Hepatocyte (in vitro differentiated cells): ENCODE measurements at regions not wholly inside any gene's neighbourhood (a gene's known extent, or its start where the extent isn't known, plus 50 kb on each side); places are given as distances from the start of the nearest gene placed in this dataset.

Experiments used
- DNase-seq: peaks from one replicate; pipeline ENCODE4 v3.0.0-alpha.2; 2016; ENCODE audit warnings: low spot score
- H2AFZ ChIP-seq: fragments of 200-600 bp; sonication (generic); 2 replicates; pipeline ENCODE4 v1.6.0; 2016; ENCODE audit warnings: antibody characterized with exemption, mild to moderate bottlenecking
- H3K27ac ChIP-seq: fragments of 200-600 bp; sonication (generic); 2 replicates; pipeline ENCODE4 v1.5.1; 2016; ENCODE audit warnings: mild to moderate bottlenecking
- H3K27me3 ChIP-seq: fragments of 200-600 bp; sonication (generic); 2 replicates; pipeline ENCODE4 v1.6.1; 2016
- H3K36me3 ChIP-seq: fragments of 200-600 bp; sonication (generic); replicated peaks from 2 replicates; pipeline ENCODE4 v1.5.1; 2016; ENCODE audit warnings: low read depth; ENCODE audit not compliant: insufficient read depth
- H3K4me1 ChIP-seq: fragments of 200-600 bp; sonication (generic); 2 replicates; pipeline ENCODE4 v1.5.1; 2016; ENCODE audit warnings: mild to moderate bottlenecking, moderate library complexity; ENCODE audit not compliant: insufficient read depth
- H3K4me2 ChIP-seq: fragments of 200-600 bp; sonication (generic); 2 replicates; pipeline ENCODE4 v1.6.0; 2016
- H3K4me3 ChIP-seq: fragments of 200-600 bp; sonication (generic); 2 replicates; pipeline ENCODE4 v1.5.1; 2016; ENCODE audit warnings: mild to moderate bottlenecking
- H3K79me2 ChIP-seq: fragments of 200-600 bp; sonication (generic); 2 replicates; pipeline ENCODE4 v1.6.0; 2017; ENCODE audit warnings: mild to moderate bottlenecking
- H3K9me2 ChIP-seq: fragments of 200-600 bp; sonication (generic); replicated peaks from 2 replicates; pipeline ENCODE4 v1.6.0; 2017; ENCODE audit warnings: mild to moderate bottlenecking; ENCODE audit not compliant: insufficient read depth
- H3K9me3 ChIP-seq: fragments of 200-600 bp; sonication (generic); 2 replicates; pipeline ENCODE4 v1.5.1; 2016; ENCODE audit warnings: low read depth, mild to moderate bottlenecking
- H4K20me1 ChIP-seq: fragments of 200-600 bp; sonication (generic); 2 replicates; pipeline ENCODE4 v1.6.0; 2016; ENCODE audit warnings: mild to moderate bottlenecking; ENCODE audit not compliant: insufficient read depth, poor library complexity, severe bottlenecking
- EZH2 ChIP-seq: fragments of 200-600 bp; sonication (generic); IDR thresholded peaks from 2 replicates; pipeline ENCODE4 v1.6.1; 2016; ENCODE audit warnings: antibody characterized with exemption, mild to moderate bottlenecking, borderline replicate concordance
- EZH2phosphoT487 ChIP-seq: fragments of 200-600 bp; sonication (generic); IDR thresholded peaks from one replicate; pipeline ENCODE4 v1.6.1; 2018; ENCODE audit warnings: antibody characterized with exemption, mild to moderate bottlenecking, low read depth, moderate library complexity; ENCODE audit not compliant: unreplicated experiment, severe bottlenecking
- WGBS: methylation state at CpG from one replicate; pipeline ENCODE4 v1.1.6; 2016; ENCODE audit warnings: low lambda C conversion rate; ENCODE audit errors: missing lambda C conversion rate; 5-methylcytosine and 5-hydroxymethylcytosine counted together
- TF ChIP-seq, protein P1 (sequence below): fragments of 200-600 bp; sonication (generic); IDR thresholded peaks from 2 replicates; pipeline ENCODE4 v1.5.1; 2016; ENCODE audit warnings: antibody characterized with exemption, mild to moderate bottlenecking; ENCODE audit not compliant: poor library complexity

DNA sequence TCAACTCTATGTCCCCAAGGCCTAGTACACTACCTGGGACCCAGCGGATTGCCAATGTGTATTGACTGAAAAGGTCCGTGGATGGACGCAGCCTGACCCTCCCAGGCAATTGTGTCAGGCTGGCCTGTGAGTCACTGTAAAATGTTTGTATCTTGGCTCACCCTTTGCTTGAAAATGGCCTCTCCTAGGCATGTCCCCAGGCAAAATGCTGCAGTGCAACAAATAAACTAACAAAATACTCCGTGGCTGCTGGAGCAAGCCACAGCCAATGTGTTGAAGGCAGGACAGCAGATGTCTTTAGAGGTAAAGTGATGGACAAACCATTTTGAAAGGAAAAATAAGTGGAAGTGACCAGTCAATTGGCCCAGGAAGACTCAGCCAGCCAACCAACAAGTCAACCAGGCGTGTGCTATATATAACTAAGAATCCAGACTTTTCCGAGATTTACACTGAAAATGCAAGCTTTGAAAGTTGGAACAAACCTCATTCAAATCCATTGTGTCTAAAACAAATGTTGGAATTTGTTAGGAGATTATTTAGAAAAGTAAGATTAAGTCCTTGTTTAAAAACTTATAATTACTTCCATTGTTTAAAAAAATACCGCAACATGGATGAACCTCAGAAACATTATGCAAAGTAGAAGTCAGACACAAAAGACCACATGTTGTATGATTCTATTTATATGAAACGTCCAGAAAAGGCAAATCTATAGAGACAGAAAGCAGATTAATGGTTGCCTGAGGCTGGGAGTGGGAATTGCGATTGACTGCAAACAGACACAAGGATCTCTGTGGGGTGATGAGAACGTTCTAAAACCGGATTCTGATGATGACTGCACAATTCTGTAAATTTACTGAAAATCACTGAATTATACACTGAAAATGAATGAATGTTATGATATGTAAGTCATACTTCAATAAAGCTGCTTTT is 191.2 kb downstream of the TLE3 start:
- TF ChIP-seq EZH2phosphoT487 (no peak), EZH2 (no peak)
- TF ChIP-seq, protein P1, sequence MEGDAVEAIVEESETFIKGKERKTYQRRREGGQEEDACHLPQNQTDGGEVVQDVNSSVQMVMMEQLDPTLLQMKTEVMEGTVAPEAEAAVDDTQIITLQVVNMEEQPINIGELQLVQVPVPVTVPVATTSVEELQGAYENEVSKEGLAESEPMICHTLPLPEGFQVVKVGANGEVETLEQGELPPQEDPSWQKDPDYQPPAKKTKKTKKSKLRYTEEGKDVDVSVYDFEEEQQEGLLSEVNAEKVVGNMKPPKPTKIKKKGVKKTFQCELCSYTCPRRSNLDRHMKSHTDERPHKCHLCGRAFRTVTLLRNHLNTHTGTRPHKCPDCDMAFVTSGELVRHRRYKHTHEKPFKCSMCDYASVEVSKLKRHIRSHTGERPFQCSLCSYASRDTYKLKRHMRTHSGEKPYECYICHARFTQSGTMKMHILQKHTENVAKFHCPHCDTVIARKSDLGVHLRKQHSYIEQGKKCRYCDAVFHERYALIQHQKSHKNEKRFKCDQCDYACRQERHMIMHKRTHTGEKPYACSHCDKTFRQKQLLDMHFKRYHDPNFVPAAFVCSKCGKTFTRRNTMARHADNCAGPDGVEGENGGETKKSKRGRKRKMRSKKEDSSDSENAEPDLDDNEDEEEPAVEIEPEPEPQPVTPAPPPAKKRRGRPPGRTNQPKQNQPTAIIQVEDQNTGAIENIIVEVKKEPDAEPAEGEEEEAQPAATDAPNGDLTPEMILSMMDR = no peak
- H3K9me3 ChIP-seq = no peaks in the 10 kb centered on the region
- WGBS = 62% methylated on average over 11 of the region's 11 CpGs

DNA sequence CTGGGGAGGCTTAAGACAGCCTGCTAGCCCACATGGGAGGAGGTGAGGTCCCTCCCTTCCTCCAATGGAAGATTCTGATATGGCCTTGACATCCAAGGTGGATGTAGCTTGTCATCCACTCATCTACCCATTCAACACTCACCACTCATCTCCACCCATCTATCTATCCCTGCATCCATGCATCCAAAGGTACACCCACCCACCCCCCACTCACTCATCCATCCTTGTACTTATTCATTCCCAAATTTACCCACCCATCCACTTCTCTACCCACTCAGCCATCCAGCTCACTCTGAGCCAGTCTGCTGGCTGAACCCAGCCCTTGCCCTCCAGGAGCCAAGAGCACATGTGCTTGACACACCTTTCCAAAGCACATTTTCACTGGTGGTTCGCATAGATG is 189.7 kb downstream of the TLE3 start:
- Histone ChIP-seq H3K4me2 (no peak overlapping the region), H3K27ac (no peak overlapping the region), H3K36me3 (no peaks in the 10 kb centered on the region), H3K79me2 (no peaks in the 10 kb centered on the region), H3K9me3 (no peaks in the 10 kb centered on the region), H3K27me3 (peaks cover 17% of the 10 kb centered on the region), H4K20me1 (no peaks in the 10 kb centered on the region), H3K9me2 (no peaks in the 10 kb centered on the region), H2AFZ (no peak overlapping the region), H3K4me3 (no peak overlapping the region), H3K4me1 (no peaks in the 10 kb centered on the region)
- no peak for TF ChIP-seq EZH2phosphoT487
- TF ChIP-seq, protein P1 = no peak
- DNase-seq = no peak
- WGBS = 95% methylated on average over 1 of the region's 1 CpG

More for the DNA sequence above, 191.2 kb downstream of the TLE3 start:
- Histone ChIP-seq H3K4me3 (no peak overlapping the region), H3K9me2 (no peaks in the 10 kb centered on the region), H3K4me2 (no peak overlapping the region), H2AFZ (no peak overlapping the region), H3K36me3 (no peaks in the 10 kb centered on the region), H4K20me1 (no peaks in the 10 kb centered on the region), H3K27me3 (peaks cover 13% of the 10 kb centered on the region), H3K27ac (no peak overlapping the region), H3K79me2 (no peaks in the 10 kb centered on the region), H3K4me1 (no peaks in the 10 kb centered on the region)
- no peak for DNase-seq

DNA sequence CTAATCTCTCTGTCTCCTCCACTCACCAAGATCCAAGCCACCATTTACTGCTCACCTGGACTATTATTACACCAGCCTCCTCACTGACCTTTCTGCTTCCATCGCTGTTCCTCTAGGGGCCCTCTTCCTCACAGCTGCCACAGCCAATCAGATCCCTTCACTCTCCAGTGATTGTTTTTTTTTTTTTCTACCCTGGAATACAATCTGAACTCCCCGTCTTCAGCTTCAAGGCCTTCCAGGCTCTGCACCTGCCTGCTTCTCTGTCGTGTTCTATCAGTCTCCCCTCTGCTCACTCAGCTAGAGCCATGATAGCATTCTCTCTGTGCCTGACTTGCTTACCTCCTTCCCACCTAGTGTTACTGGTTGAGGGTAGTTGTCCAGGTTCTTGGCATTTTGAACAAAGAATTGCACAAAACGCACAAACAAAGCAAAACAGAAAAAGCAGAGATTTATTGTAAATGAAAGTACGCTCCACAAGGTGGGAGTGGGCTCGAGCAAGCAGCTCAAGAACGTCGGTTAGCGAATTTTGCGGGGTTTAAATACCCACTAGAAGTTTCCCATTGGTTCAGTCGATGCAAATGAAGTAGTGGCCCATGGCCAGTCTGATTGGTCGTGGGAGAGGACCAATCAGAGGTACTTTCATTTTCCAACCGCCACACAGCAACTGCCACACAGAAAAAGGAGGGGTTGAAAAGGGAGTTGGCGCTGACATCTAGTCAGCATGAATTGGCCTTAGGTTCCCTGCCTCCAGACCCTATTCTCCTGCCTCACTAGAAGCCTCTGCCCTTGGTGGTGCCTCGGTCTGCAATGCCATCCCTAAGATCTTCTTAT is 188.9 kb downstream of the TLE3 start:
- Histone ChIP-seq H3K4me2 (no peak overlapping the region), H2AFZ (no peak overlapping the region), H3K79me2 (no peaks in the 10 kb centered on the region), H3K27ac (no peak overlapping the region), H3K27me3 (peaks cover 17% of the 10 kb centered on the region), H3K4me3 (no peak overlapping the region), H4K20me1 (no peaks in the 10 kb centered on the region), H3K4me1 (no peaks in the 10 kb centered on the region), H3K9me2 (no peaks in the 10 kb centered on the region), H3K36me3 (no peaks in the 10 kb centered on the region), H3K9me3 (no peaks in the 10 kb centered on the region)
- TF ChIP-seq, protein P1 = no peak
- TF ChIP-seq EZH2 (no peak), EZH2phosphoT487 (no peak)
- DNase-seq = no peak
- whole genome bisulfite sequencing = 87% methylated on average over 15 of the region's 15 CpGs
